Calu3 (cell line): ENCODE measurements at regions not wholly inside any gene's neighbourhood (a gene's known extent, or its start where the extent isn't known, plus 50 kb on each side); places are given as distances from the start of the nearest gene placed in this dataset.

Experiments
- BruUV-seq: library from RNA; stranded (reverse); fragments of 400-500 nt; replicated peaks from 2 replicates; lab custom pipeline; 2021; lab: Mats Ljungman, UMichigan
- CTCF ChIA-PET: fragments of 300-600 bp; sonication (Branson Sonifier 250); formaldehyde crosslinking; loops from one replicate; lab custom pipeline; 2022; ENCODE audit warnings: antibody characterized with exemption; lab: Charles Lee
- DNase-seq: peaks from one replicate; pipeline ENCODE4 v3.0.0; 2022
- H3K27ac Mint-ChIP-seq: one replicate; pipeline ENCODE4 v1.8.0; 2022; ENCODE audit warnings: mixed read lengths; ENCODE audit not compliant: unreplicated experiment
- H3K27me3 Mint-ChIP-seq: one replicate; pipeline ENCODE4 v1.8.0; 2022; ENCODE audit warnings: mixed read lengths; ENCODE audit not compliant: unreplicated experiment
- H3K36me3 Mint-ChIP-seq: one replicate; pipeline ENCODE4 v1.8.0; 2022; ENCODE audit warnings: mild to moderate bottlenecking, moderate library complexity, mixed read lengths; ENCODE audit not compliant: insufficient read depth, unreplicated experiment
- H3K4me1 Mint-ChIP-seq: one replicate; pipeline ENCODE4 v1.8.0; 2022; ENCODE audit warnings: mild to moderate bottlenecking, low read depth, mixed read lengths; ENCODE audit not compliant: unreplicated experiment
- H3K4me3 Mint-ChIP-seq: one replicate; pipeline ENCODE4 v1.8.0; 2022; ENCODE audit warnings: mild to moderate bottlenecking, low read depth, moderate library complexity, mixed read lengths; ENCODE audit not compliant: unreplicated experiment
- H3K9me3 Mint-ChIP-seq: one replicate; pipeline ENCODE4 v1.8.0; 2022; ENCODE audit warnings: low read depth, mixed read lengths; ENCODE audit not compliant: unreplicated experiment
- intact Hi-C: fragments of 100-400 bp; cut with micrococcal nuclease; formaldehyde crosslinking; loops from one replicate; pipeline ENCODE4 v1.10.0; 2022; ENCODE audit not compliant: unreplicated experiment
- TF ChIP-seq, protein P1 (sequence below): fragments of 200-600 bp; IDR thresholded peaks from one replicate; pipeline ENCODE4 v1.8.0; 2022; ENCODE audit warnings: antibody characterized with exemption; ENCODE audit not compliant: unreplicated experiment

DNA sequence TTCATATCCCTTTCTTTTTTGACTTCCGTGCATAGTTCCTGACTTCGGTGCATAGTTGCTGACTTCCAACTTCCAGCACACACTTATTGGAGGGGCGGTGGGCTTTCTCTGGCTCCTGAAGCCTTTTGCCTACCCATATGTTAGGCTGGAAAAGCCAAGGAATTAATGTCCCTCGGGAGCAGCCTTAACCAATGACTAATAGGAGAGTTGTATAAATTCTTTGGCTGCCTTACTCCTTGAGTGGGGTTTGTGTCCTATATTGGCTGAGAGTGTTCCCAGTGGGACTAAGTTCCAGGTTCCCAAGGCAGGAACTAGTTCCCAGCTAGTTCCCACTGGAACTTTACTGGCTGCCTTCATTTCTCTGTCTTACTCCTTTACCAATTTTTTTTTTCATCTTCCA lies 105.7 kb downstream of the ZNF326 start:
- Mint-ChIP-seq H3K27me3 (peaks cover 13% of the 10 kb centered on the region), H3K36me3 (no peaks in the 10 kb centered on the region), H3K4me1 (no peaks in the 10 kb centered on the region), H3K9me3 (no peaks in the 10 kb centered on the region), H3K4me3 (no peak overlapping the region), H3K27ac (no peak overlapping the region)
- intact Hi-C loops: no loop called here
- CTCF ChIA-PET: no interaction called here
- TF ChIP-seq, protein P1, sequence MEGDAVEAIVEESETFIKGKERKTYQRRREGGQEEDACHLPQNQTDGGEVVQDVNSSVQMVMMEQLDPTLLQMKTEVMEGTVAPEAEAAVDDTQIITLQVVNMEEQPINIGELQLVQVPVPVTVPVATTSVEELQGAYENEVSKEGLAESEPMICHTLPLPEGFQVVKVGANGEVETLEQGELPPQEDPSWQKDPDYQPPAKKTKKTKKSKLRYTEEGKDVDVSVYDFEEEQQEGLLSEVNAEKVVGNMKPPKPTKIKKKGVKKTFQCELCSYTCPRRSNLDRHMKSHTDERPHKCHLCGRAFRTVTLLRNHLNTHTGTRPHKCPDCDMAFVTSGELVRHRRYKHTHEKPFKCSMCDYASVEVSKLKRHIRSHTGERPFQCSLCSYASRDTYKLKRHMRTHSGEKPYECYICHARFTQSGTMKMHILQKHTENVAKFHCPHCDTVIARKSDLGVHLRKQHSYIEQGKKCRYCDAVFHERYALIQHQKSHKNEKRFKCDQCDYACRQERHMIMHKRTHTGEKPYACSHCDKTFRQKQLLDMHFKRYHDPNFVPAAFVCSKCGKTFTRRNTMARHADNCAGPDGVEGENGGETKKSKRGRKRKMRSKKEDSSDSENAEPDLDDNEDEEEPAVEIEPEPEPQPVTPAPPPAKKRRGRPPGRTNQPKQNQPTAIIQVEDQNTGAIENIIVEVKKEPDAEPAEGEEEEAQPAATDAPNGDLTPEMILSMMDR: no peak
- DNase-seq: no peak
- no TSS peak for BruUV-seq

DNA sequence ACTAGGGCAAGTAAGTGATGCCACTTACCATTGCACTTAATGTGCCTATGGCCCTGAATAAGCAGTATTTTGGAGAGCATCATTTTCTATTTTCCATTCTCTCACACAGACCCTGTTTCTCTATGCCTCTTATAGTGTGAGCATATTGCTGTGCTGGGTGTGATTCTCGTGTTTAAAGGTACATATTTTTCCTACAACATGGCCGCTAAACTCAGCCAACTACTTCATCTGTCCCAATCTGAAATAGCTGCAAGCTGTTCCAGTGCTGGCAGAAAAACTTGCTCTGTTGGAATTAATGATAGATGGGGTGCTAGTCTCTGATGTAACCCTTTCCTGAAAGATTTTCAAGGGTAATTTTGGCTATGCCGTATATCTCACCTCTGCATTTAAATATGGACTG lies 97.5 kb downstream of the ZNF326 start:
- no peak for DNase-seq
- TF ChIP-seq, protein P1: no peak
- no TSS peak for BruUV-seq

More for the DNA sequence above, 97.5 kb downstream of the ZNF326 start:
- Mint-ChIP-seq H3K27me3 (peaks cover 51% of the 10 kb centered on the region), H3K9me3 (no peaks in the 10 kb centered on the region), H3K36me3 (no peaks in the 10 kb centered on the region), H3K4me1 (no peaks in the 10 kb centered on the region), H3K4me3 (no peak overlapping the region), H3K27ac (no peak overlapping the region)
- intact Hi-C loops: no loop called here
- CTCF ChIA-PET: no interaction called here
